Breast epithelium (tissue), 3 donors: ENCODE measurements at regions not wholly inside any gene's neighbourhood (a gene's known extent, or its start where the extent isn't known, plus 50 kb on each side); places are given as distances from the start of the nearest gene placed in this dataset.

ENCODE experiments used
- CTCF ChIP-seq, 3 donors: fragments of 450-650 bp; IDR thresholded peaks; one replicate each; pipeline ENCODE4 v1.5.1; 2016 to 2017; ENCODE audit warnings: antibody characterized with exemption in 3 of 3, mild to moderate bottlenecking in 3 of 3, moderate library complexity in 3 of 3
- POLR2AphosphoS5 ChIP-seq, 3 donors: sonication (generic); formaldehyde crosslinking; IDR thresholded peaks; one replicate each; pipeline ENCODE4 v1.6.1; 2017; ENCODE audit warnings: antibody characterized with exemption in 3 of 3

DNA sequence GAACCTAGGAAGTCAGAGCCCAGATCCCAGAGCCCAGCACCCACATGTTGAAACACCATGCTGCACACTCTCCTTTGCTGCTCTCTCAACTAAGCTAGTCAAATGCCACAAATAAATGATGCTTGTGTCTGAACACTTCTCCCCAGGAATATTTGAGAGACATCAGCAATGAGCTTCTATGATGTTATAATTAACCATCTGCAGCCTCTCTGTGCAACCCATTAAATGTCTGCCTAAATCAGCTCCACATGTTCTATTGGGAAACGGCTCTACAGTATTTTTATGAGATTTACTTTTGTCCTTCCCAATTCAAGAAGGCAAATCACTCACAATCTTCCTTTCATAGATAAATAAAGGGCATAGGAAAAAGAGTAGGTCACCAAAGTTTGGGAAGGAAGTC, 266.8 kb upstream of the PARD3B start:
- TF ChIP-seq POLR2AphosphoS5 (IDR thresholded peaks at IDR 0.05) (no peak), CTCF (IDR thresholded peaks at IDR 0.05) (no peak)
